Activated T-cell treated with anti-CD3 and anti-CD28 coated beads, Interleukin-2, amount 50 U/mL, for 48 hours (primary cell): ENCODE measurements at regions not wholly inside any gene's neighbourhood (a gene's known extent, or its start where the extent isn't known, plus 50 kb on each side); places are given as distances from the start of the nearest gene placed in this dataset.
"Not testable (repeated sequence)": the region's sequence is repeated elsewhere in the genome, so short reads cannot be mapped to it uniquely, and the experiment has no call there.

Experiments
- DNase-seq, 2 experiments: peaks; one replicate each; pipeline ENCODE4 v3.0.0-alpha.2; 2020

GRCh38 chr13:87244256-87244890 is 426.8 kb upstream of the SLITRK5 start:
- DNase-seq = no peak

DNA sequence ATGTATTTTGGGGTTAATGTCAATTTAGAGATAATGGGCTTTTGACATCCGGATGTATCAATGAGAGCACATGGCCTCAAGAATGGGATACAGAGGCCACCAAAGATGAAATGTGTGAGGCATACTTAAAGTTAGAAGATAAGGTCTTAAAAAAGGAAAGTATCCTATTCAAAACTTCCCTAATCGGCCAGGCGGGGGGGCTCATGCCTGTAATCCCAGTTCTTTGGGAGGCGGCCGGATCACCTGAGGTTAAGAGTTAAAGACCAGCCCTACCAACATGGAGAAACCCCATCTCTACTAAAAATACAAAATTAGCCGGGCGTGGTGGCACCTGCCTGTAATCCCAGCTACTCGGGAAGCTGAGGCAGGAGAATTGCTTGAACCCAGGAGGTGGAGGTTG is 421.3 kb upstream of the SLITRK5 start:
- DNase-seq = not testable (repeated sequence)

DNA sequence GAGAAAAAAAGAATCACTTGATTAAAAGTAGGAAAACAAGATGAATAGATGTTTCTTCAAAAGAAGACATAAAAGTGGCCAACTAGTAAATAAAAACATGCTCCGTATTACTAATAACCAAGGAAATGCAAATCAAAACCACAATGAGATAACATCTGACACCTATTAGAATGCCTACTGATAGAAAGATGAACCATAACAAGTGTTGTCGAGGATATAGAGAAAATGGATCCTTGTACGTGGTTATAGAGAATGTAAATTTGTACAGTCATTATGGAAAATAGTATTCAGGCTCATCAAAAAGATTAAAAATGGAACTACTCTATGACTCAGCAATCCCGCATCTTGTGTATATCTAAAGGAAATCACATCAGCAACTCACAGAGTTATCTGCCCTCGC is 415.8 kb upstream of the SLITRK5 start:
- DNase-seq = no peak

- no peak for DNase-seq
Measured at GRCh38 chr13:87259479-87260083, 411.6 kb upstream of the SLITRK5 start.

- peak; percentile 20 to 22 for DNase-seq
Measured at GRCh38 chr13:87274209-87274819, 396.9 kb upstream of the SLITRK5 start.

DNA sequence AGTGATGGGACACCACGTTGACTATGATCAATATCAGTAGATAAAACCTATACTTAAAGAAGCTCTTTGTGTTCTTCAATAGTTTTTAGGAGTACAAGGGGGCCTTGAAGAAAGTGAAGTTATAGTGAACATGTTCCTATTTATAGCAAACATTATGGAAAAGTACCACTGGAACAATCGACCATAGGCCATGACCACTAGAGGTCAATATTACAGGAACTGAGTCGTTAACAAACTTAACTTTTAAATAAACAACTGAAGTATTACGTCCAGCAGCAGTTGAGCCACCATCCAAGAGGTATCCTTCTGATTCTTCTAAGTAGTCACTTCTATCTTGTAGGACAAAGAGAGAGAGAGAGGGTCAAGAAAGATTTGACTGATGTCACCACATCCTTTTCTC is 391.0 kb upstream of the SLITRK5 start:
- DNase-seq = no peak

- no peak for DNase-seq
Measured at GRCh38 chr13:87287721-87288120, 383.4 kb upstream of the SLITRK5 start.

GRCh38 chr13:87295636-87296035 is 375.5 kb upstream of the SLITRK5 start:
- DNase-seq = no peak

- no peak for DNase-seq
Measured at GRCh38 chr13:87302034-87302433, 369.1 kb upstream of the SLITRK5 start.

- DNase-seq = no peak
Measured at GRCh38 chr13:87302931-87303330, 368.2 kb upstream of the SLITRK5 start.

- DNase-seq = no peak
Measured at GRCh38 chr13:87311165-87311564, 360.0 kb upstream of the SLITRK5 start.

DNA sequence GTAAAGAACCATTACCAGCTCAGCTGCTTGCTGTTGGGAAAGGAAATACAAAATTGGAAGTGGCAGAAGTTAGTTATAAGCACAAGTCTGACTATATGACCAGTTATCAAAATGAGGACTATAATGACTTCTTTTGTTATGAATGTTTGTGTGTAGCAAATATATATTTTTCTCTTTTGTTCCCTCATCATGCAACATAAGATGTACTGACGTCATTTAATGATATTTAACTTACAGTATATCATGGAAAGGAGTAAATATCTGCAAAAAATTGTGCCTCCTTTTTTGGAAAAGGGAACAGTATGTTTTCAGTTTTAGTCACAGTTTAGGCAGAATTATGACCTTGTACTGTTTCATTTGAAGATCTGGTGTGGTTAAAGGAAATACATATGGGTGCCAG is 356.3 kb upstream of the SLITRK5 start:
- DNase-seq = no peak

DNA sequence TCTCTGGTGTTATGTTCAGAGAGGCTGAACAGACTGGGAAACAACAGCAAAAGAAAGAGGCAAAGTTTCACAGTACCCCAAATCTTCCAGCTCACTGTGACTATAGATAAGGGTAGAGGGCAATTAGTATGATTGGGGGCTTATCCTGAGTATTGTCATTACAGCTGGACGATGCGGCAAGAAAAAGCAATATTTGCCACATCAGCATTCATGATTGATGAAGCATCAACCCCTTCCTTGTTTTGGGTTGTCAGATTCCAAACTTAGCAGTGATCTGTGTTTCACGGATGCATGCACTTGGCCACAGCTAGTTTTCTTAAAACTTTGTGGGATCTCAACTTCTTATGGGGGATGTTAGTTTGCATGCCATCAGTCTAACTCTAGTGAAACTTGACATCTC is 348.8 kb upstream of the SLITRK5 start:
- DNase-seq = no peak

- DNase-seq = no peak
Measured at GRCh38 chr13:87324558-87324957, 346.6 kb upstream of the SLITRK5 start.

GRCh38 chr13:87331178-87331577 is 340.0 kb upstream of the SLITRK5 start:
- DNase-seq = no peak

DNA sequence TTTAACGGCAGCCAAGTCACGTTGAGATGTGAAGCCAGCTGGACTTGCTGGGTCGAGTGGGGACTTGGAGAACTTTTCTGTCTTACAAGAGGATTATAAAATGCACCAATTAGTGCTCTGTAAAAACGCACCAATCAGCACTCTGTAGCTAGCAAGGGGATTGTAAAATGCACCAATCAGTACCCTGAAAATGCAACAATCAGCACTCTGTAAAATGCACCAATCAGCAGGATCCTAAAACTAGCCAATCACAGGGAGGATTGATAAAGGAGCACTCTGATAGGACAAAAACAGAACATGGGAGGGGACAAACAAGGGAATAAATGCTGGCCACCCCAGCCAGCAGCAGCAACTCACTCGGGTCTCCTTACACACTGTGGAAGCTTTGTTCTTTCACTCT is 337.6 kb upstream of the SLITRK5 start:
- no peak for DNase-seq

DNA sequence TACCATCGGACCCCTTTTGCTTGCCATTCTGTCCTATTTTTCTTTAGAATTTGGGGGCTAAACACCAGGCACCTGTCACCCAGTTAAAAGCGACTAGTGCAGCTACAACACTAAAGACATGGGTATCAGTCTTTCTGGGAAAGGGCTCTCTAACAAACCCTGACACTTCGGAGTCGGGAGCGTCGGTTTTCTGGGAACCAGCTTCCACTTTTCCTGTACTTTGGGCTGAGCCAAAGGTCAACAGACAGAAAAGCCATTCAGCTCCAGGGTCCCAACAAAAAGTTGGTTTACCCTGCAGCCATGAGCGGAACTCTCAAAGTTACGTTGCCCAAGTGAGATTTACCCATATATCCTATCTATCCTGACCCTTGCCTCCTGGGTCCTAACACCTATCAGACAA is 337.0 kb upstream of the SLITRK5 start:
- no peak for DNase-seq

GRCh38 chr13:87336346-87336889 is 334.8 kb upstream of the SLITRK5 start:
- not testable (repeated sequence) for DNase-seq

DNA sequence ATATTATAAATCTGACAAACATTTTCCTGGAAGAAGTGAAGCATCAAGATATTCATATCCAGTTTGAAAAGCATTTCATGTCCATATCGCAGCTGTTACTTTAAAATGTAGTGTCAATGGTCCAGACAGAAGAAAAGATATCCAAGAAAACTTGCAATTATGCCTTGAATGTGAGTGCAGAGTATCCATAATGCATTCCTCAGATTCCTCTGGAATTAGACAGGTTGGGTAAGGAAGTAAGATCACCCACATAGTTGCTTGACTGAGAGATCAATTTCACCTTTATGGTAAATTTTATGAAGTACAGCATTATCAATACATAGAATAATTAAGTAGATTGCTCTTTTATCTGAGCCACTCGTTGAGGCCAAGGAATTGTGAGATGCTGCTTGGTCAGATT is 327.0 kb upstream of the SLITRK5 start:
- DNase-seq = no peak

- DNase-seq = no peak
Measured at GRCh38 chr13:87355451-87355850, 315.7 kb upstream of the SLITRK5 start.

DNA sequence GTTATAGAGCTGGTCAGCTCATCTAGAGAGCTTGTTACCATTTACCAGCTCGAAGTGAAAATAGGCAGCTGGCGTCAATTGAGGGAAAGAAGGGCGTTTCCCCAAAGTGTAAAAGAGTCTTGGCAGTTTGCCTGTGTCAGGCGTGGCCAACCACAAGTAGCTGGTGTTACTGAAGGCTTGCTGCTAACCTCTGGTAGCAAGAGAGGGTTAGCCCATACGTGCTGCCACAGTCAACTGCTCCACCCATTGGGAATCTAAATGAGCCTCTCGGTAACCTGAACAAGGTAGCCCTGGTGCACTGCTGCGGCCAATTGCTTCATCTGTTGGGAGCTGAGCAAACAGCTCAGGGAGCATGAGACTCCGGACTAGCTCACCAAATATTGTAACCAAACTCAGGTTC is 314.9 kb upstream of the SLITRK5 start:
- no peak for DNase-seq

DNA sequence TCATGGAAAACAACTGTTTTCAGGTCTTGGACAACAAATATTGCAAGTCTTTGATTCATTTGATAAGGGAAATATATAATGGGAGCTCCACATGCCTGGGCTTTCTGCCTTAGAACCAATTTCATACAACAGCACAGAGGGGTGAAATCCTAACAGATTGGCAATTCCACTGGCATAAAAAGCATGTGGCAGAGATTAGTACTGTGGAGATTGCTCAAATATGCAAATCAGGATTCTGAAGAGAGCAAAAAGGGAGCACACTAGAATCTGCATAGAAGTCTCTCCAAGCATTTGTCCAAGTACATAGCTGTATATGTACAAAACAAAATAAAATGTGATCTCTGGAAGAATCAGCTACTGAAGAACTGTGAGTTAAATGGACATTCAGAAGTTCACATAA is 312.9 kb upstream of the SLITRK5 start:
- DNase-seq = no peak

GRCh38 chr13:87361216-87361615 is 310.0 kb upstream of the SLITRK5 start:
- no peak for DNase-seq

DNA sequence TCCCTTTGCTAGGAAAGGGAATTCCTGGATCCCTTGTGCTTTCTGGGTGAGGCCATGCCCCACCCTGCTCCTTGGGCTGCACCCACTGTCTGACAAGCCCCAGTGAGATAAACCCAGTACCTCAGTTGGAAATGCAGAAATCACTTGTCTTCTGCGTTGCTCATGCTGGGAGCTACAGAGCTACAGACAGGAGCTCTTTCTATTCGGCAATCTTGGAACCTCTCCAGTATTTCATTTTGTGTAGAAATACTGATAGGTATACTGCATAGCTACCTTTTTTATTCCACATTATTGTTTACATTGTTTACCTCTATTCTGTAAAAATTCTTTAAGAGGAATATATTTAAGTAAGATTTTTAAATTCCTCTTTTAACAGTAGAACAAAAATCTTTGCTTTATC is 302.5 kb upstream of the SLITRK5 start:
- no peak for DNase-seq
